ENCODE measurements at regions not wholly inside any gene's neighbourhood (a gene's known extent, or its start where the extent isn't known, plus 50 kb on each side); places are given as distances from the start of the nearest gene placed in this dataset.
"Not testable (repeated sequence)": the region's sequence is repeated elsewhere in the genome, so short reads cannot be mapped to it uniquely, and the experiment has no call there.

DNA sequence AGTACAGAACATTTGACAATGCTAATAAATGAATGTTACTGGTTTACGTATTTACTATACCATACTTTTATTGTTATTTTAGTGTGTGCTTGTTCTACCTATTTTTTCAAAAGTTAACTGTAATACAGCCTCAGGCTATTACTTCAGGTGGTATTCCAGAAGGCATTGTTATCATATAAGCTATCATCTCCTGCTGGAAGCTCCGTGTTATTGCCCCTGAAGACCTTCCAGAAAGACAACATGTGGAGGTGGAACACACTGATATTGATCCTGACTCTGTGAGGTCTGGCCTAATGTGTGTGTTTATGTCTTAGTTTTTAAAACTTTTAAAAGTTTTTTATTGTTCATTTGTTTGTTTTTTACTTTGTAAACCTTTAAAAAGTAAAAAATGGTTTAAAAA is 509.8 kb upstream of the SPRY2 start:
- no peak for DNase-seq

- no peak for DNase-seq
Observed at GRCh38 chr13:80844164-80844563, 503.2 kb upstream of the SPRY2 start.

DNA sequence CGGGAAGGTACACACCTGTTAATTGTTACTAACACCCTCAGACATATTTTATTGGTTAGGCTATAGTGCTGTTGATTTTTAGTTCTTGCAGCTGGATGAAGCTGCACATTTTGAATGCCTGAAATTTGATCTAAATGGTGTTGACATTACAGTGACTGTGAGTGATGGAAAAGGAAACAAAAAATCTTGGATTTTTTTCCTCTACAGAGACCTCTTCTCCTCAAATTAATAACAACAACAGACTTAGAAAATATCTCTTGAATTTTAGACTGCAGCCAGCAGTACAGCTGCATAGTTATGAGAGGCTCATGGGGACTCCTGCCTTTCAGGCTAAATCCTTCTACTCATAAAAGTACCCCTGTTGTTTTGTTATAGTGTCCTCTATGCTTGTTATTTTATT is 500.5 kb upstream of the SPRY2 start:
- no peak for DNase-seq

DNA sequence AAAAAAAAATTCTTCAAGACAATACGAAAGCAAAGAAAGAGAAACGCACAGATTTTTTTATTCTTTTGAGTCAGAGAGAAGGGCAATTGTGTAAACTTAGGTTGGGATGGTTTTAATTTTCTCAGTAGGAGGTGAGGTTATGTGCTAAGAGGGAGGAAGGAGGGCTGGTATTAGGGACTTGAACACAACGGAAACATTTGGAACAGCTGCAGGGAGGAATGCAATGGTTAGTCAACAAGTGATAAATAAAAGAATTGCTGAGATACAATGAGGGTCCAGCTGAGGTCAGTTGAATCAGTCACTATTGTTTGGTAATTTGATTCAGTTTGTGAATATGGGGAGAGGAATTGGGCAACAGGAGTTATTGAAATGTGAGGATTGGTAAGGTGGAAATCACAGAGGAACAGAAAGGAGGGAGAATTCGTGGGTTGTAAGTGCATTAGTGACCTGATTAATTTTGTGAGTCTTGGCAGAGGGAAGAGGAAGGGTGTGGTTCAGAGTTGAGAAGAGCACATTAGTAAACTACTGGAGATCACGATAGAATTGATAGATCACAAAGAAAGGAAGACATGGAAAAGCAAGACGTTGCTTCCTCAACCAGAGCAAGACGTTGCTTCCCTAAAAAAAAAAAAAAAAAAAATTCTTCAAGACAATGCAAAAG is 499.5 kb upstream of the SPRY2 start:
- DNase-seq: no peak

- DNase-seq: no peak
Observed at GRCh38 chr13:80835902-80836301, 495.0 kb upstream of the SPRY2 start.

DNA sequence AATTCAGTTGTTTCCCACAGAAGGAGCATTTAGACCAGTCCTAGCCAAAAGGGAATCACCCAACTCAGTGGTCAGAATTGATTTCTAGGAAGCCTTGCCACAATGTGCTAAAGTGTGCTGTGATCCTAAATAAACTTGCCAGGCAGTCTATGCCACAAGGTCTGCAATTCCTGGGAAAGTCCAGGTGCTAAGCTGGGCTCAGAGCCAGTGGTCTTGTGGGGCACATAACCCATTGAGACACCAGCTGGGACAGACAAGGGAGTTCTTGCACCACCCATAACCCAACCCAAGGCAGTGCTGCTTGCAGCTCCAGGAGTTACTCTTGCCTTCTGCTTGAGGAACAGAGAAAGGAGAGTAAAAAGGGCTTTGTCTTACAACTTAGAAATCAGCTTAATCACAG is 489.5 kb upstream of the SPRY2 start:
- DNase-seq: no peak

DNA sequence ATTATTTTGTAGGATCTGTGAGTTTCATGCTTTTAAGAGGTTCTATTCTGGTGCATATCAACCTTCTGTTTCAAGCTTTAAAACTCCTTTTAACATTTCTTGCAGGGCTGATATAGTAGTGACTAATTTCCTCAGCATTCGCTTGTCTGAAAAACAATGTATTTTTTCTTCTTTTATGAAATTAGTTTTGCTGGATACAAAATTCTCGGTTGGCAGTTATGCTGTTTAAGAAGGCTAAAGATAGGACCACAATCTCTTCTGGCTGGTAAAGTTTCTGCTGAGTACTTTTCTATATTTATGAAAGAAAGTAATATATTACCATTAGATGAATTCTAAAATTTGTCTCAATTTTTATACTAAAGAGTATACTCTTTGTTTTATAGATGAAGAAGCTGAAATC is 487.8 kb upstream of the SPRY2 start:
- DNase-seq: no peak

DNA sequence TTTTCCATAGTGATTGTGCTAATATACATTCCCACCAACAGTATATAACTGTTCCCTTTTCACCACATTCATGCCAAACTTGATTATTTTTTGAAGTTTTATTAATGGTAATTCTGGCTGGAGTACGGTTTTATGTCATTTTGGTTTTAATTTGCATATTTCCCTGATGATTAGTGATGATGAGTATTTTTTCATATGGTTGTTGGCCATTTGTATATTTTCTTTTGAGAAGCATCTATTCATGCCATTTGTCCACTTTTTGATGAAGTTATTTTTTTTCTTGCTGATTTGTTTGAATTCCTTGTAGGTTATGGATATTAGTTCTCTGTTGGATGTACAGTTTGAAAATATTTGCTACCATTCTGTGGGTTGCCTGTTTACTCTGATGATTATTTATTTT is 484.4 kb upstream of the SPRY2 start:
- no peak for DNase-seq

- DNase-seq: no peak
Observed at GRCh38 chr13:80824229-80824628, 483.3 kb upstream of the SPRY2 start.

DNA sequence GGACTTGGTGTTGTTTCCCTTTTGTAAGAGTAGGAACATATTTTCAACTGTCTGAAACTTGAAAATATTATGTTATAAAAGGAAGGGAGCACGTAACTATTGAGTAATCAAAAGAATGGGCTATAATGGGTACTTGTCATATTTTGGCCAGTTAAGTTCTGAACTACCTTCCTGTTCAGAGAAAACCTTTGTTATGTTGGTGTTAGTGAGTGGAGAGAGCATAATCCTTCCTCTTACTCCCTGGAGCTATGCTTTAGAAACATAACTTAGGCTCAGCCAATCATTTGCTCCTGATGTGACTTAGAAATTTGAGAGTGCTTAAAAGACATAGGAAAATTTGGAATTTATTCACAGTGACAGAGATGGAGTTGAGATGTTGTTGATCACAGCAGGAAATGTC is 482.5 kb upstream of the SPRY2 start:
- no peak for DNase-seq

GRCh38 chr13:80821466-80821865 is 480.5 kb upstream of the SPRY2 start:
- DNase-seq: no peak

GRCh38 chr13:80817979-80818378 is 477.1 kb upstream of the SPRY2 start:
- no peak for DNase-seq

DNA sequence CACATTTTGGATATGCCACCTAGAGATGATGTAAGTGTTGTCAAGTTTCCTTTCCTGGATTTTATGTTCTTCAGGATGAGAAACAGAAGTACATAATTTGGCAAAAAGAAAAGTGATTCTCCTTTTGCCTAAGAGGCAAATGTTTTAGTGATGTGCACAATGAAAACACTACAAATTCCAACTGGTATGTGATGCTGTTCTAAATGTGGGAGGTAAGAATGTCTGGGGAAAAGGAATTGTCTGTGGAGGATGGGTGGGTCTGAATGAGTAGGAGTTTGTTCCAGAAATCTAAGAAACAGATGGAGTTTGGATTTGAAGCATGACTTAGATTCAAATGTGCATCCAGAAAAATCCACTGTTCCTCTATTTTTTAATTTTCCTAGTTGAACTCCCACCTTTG is 473.6 kb upstream of the SPRY2 start:
- no peak for DNase-seq

DNA sequence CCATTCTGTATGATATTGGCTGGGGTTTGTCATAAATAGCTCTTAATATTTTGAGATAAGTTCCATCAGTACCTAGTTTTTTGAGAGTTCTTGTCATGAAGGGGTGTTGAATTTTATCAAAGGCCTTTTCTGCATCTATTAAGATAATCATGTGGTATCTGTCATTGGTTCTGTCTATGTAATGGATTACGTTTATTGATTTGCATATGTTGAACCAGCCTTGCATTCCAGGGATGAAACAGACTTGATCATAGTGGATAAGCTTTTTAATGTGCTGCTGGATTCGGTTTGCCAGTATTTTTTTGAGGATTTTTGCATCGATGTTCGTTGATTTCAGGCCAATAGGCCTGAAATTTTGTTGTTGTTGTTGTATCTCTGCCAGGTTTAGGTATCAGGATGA is 469.4 kb upstream of the SPRY2 start:
- not testable (repeated sequence) for DNase-seq

GRCh38 chr13:80802946-80803345 is 462.0 kb upstream of the SPRY2 start:
- peak in 1 of 51 donors; percentile 0 for DNase-seq

GRCh38 chr13:80798576-80799133 is 457.7 kb upstream of the SPRY2 start:
- no peak for DNase-seq

GRCh38 chr13:80787604-80788003 is 446.7 kb upstream of the SPRY2 start:
- DNase-seq: no peak

- DNase-seq: no peak
Observed at GRCh38 chr13:80783926-80784565, 443.1 kb upstream of the SPRY2 start.

GRCh38 chr13:80782441-80782840 is 441.5 kb upstream of the SPRY2 start:
- DNase-seq: no peak

GRCh38 chr13:80778297-80778696 is 437.4 kb upstream of the SPRY2 start:
- no peak for DNase-seq

DNA sequence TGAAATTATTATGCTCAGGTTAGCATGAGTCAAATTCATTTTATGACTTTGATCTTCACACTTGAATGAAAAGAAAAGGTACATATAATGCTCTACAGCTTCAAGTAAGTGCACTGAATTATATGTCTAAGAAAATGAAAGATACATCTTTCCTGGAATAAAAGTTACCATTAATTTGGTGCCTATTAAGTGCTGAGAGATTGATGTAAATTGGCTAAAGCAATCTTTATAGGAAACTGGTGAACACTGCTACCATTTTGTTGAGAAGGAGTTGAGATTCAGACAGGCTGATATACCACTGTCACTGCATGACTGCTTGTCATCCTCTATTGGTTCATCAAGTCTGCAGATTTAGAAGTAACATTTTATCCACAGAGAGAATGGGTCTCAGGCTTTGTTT is 416.8 kb upstream of the SPRY2 start:
- DNase-seq: no peak

GRCh38 chr13:80755910-80756309 is 415.0 kb upstream of the SPRY2 start:
- DNase-seq: peak in 2 of 51 donors; percentile 1

DNA sequence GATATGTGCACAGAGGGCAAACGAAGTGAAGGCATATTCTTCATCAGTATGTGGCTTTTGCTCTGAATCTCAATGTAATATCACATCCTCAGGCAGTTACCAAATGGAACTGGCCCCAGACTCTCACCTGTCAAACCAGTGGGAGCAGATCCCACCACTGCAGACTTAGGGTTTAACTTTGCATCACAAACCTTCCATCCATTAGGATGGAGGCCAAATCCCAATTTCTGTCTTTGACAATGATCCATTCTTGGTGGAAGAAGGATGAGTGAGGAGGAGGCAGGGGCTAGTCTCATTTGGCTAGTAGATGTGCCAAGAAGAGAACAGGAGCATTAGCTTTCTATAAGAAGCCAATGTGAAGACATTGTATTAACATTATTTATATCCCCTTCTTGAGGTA is 413.5 kb upstream of the SPRY2 start:
- DNase-seq: no peak
